ENCODE measurements at regions not wholly inside any gene's neighbourhood (a gene's known extent, or its start where the extent isn't known, plus 50 kb on each side); places are given as distances from the start of the nearest gene placed in this dataset.

- TF ChIP-seq CTCF (IDR thresholded peaks at IDR 0.05) (no peak), POLR2AphosphoS5 (IDR thresholded peaks at IDR 0.05) (no peak), POLR2A (IDR thresholded peaks at IDR 0.05) (no peak), EP300 (IDR thresholded peaks at IDR 0.05) (no peak)
These were observed 309.8 kb downstream of the TMEM121 start for GRCh38 chr14:105836160-105836559.

Measured in stomach (tissue), 4 donors.